ENCODE measurements at regions not wholly inside any gene's neighbourhood (a gene's known extent, or its start where the extent isn't known, plus 50 kb on each side); places are given as distances from the start of the nearest gene placed in this dataset.

DNA sequence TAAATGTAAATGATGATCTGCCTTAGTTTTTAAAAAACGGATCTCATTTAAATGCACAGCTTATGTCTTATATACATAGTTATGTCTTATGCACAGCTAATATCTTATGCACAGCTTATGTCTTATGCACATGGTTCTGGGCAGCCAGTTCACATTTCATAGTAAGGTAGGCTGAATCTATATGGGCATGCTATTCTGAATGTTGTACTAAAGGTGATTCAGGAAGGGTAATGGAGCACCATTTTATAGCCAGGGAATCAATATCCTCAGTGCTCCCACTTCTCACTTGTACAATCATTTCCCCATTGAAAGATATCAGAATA lies 77.9 kb upstream of the MID1 start:
- TF ChIP-seq, protein P1, sequence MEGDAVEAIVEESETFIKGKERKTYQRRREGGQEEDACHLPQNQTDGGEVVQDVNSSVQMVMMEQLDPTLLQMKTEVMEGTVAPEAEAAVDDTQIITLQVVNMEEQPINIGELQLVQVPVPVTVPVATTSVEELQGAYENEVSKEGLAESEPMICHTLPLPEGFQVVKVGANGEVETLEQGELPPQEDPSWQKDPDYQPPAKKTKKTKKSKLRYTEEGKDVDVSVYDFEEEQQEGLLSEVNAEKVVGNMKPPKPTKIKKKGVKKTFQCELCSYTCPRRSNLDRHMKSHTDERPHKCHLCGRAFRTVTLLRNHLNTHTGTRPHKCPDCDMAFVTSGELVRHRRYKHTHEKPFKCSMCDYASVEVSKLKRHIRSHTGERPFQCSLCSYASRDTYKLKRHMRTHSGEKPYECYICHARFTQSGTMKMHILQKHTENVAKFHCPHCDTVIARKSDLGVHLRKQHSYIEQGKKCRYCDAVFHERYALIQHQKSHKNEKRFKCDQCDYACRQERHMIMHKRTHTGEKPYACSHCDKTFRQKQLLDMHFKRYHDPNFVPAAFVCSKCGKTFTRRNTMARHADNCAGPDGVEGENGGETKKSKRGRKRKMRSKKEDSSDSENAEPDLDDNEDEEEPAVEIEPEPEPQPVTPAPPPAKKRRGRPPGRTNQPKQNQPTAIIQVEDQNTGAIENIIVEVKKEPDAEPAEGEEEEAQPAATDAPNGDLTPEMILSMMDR (IDR thresholded peaks at IDR 0.05): no peak
- TF ChIP-seq POLR2A (IDR thresholded peaks at IDR 0.05; ENCODE audit: low read depth): no peak
